Tongue (tissue), 1 donor: ENCODE measurements at regions not wholly inside any gene's neighbourhood (a gene's known extent, or its start where the extent isn't known, plus 50 kb on each side); places are given as distances from the start of the nearest gene placed in this dataset.

Experiments used
- DNase-seq: peaks from one replicate; pipeline ENCODE4 v3.0.0-alpha.2; 2015

DNA sequence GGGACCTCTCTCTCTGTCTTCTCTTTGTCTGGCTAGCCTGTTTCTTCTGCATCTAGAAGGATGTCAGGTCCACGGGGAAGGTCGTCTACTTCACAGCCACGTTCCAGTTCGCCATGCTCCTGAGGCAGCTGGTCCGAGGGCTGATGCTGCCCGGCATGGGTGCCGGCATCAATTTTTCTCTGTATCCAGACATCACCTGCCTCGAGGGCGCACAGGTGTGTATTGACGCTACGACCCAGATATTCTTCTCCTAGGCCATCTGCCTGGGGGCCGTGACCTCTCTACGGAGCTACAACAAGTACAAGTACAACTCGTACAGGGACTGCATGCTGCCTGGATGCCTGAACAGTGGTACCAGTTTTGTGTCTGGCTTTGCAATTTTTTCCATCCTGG, 841.6 kb upstream of the TMPRSS15 start:
- no peak for DNase-seq

DNA sequence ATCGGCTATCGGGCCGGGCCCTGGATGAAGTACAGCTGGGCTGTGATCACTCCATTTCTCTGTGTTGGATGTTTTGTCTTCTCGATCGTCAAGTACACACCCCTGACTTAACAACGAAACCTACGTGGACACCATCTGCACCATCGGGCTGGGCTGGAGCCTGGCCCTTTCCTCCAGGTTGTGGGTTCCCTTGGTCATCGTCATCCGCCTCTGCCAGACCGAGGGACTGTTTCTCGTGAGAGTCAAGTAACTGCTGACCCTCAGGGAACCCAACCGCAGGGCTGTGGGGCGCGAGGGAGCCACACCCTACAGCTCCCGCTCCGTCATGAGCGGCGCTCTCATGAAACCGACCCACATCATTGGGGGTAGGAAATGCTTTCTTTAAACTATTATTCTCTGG, 842.4 kb upstream of the TMPRSS15 start:
- DNase-seq: no peak

DNA sequence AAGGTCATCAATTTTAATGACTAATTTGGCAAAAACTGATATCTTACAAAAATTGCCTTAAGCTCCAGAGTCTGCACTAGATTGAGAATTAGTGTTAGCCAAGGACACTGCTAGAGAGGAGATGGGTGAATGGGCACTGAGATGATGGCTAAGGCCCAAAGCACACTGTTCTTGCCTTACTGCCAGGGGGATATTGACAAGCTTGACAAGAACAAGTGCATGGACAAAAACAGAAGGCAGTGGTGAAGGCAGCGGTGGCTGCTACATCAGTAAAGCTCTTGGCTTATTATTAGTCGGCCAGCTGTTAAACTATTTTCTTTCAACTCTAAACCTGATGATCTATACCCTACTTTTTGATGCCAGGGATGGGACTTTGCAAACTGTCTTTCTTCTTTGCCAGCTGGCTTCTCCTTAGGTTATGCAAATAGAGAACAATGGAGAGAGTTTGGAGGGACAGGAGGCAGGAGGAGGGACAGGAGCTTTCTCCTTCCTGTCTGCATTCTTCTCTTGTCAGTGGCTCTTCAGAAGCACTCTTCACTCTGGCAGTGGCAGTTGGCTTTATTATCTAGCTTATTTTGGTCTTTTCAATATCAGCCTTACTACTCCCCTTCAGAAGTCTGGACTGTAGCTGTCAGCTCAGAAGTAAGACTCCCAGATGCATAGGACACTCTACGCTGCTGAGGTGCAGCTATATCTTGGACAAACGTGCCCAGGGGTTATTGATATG, 853.5 kb upstream of the TMPRSS15 start:
- no peak for DNase-seq

DNA sequence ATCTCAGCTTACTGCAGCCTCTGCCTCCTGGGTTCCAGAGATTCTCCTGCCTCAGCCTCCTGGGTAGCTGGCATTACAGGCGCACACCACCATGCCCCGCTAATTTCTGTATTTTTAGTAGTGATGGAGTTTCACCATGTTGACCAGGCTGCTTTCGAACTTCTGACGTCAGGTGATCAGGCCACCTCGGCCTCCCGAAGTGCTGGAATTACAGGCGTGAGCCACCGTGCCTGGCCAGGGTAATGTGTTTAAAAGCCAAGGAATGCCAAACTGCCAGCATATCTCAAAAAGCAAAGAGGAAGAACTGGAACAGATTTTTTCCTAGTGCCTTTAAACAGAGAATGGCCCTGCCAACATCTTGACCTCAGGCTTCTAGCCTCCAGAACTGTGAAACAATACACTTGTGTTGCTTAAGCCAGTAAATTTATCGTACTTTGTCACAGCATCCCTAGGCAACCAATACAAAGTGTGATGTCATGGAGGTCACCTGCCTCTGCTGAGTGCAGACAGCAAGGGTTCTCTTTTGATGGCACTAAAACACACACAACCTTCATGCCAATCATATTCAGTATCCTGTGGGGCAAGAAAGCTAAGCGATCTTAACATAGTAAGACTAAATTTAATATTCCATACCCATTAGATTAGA, 858.3 kb upstream of the TMPRSS15 start:
- DNase-seq: no peak

DNA sequence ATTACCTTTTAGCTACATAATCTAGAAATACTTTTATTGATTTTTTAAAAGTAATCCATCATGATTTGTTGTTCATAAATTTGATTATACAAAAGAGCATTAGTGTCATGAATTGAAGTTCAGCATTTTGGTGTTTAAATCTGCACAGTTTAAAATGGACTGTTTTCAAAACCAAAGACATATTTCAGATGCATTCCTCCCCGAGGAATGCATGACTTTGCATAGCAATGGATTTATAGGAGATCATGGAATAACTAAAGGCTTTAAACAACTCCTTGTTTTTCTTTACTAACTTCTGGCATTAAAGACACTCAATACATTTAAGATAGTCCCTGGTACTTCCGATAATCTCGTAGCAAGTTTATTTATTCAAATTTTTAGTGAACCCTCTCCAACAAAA, 863.1 kb upstream of the TMPRSS15 start:
- no peak for DNase-seq

DNA sequence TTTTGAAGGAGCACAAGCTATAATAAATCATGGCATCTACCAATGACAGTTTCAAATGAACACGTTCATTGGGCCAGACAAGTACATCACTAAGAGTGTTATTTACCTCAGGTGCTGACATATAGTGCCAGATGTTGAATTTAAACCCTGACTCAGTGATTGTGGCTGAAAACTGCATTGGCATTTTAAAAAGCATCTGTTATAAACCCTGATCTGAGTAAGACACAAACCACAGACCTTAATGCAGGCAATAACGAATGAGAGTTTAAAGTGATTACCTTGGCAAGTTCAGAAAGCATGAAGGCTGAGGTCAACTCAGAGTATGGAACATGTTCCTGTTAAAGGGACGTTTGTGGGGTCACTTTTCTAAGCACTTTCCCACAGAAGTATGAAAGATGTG, 865.1 kb upstream of the TMPRSS15 start:
- no peak for DNase-seq

DNA sequence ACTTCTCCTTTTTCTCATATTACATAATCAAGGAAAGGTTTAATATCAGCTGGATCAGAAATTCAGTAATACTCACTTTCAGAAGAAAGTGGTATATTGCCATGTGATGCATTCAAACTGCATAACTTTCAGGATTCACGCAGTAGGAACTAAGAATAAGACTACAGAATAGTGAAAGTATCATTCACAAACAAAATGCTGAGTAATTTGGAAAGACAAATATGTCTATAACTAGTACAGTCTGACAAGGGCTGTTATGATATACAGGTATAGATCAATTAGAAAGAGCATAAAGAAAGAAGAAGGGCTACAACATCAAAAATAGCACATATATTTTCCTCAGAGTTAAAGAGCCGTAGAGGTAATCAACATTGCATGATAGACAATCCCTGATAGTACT, 871.5 kb upstream of the TMPRSS15 start:
- DNase-seq: no peak

DNA sequence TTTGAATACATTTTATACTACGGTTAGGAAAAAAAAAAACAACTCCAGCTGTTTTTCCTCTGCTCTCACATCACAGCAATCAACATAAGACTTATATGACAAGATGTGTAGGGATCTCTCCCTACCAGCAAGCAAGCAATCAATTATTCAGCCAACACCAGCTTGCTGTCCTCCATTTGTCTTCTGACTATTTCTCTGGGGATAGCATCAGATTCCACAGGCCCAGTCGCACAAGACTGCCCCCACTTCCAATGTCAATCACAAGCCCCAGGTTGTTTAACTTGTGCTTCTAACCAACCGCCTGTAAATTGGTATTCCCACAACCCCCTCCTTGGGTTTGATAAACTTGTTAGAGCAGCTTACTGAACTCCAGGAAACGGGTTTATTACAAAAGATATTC, 873.1 kb upstream of the TMPRSS15 start:
- peak; percentile 21 for DNase-seq

DNA sequence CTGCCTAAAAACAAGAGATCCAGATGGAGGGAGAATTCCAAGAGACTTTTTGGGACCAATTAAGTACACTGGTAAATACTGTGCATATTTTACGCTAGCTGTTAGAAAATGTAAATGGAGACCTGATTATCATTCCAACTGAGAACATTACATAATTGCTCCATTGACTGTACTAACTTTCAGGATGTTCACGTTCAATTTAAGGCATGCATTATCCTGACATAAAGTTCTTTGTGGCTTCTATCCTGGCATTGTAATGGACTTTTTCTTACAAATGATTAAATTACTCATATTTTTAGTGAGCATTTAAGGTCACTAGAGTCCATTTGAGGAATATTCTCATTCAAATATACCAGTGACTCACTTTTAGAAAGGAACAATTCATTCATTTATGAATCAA, 883.3 kb upstream of the TMPRSS15 start:
- DNase-seq: no peak

DNA sequence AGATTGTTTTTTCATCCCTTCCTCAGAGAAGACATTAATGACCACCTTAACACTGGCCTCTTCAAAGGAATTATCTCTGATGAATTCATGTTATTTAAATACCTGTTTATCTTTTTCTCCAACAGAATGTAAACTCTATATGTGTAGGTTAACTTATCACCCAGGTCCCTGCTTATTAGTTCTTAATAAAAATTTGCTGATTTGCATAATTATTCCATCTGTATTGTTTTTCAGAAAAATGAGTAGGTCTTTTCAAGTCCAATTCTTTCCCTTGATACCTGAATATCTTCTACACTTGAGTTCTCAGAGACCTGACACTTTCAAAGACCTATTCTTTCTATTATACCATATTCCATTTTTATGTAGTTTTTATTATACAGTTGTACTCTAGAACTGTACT, 886.7 kb upstream of the TMPRSS15 start:
- no peak for DNase-seq

DNA sequence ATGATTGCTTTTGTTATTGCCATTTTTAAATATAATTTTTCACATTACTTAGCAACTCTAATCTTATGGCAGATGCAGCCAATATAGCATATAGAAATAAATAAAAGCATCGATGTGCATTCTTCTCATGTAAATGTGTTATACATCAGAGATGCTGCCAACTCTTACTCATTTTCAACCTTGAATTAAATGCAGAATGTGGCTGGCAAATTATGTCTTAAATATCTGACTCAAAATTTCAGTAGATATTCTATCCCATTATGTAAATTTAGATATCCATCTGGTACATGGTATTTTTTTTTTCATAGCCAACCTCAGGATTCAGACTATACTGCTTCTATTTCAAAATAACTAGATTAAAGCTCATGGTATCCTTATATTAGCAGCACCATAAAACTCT, 916.7 kb upstream of the TMPRSS15 start:
- no peak for DNase-seq

DNA sequence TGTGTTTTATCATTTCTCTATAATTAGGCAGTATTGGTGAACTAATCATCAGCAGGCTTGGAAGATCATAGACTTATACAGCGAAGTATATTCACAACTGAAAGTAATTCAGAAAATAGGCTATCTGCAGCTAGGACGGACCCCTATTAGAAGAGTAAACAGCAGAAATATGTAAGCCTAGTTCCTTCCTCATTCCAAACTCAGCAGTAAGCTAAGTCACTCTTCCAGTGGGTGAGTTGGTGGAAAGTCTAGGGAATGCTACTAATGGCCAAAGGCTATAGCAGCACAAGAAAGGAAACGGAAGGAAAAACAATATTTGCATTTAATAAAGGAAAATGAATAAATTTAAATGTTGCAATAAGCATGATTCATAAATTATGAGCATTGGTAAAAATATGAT, 918.1 kb upstream of the TMPRSS15 start:
- no peak for DNase-seq

DNA sequence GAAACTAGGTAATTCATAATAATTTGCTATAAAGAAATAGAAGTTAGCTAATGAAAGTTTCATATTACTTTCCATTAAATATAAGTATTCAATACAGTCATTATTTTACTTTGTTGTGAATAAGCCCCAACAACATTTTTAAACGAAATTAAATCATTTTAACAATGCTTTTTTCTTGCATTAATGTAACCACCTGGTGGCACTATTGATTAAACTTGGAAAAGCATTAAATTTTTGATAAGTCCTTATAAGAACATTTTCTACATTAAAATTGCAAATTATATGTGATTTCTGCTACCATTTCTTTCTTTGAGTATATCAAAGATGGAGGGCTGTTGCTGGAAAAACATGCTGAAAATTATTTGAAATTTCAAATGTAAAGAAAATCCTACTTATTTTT, 918.8 kb upstream of the TMPRSS15 start:
- DNase-seq: peak; percentile 49

DNA sequence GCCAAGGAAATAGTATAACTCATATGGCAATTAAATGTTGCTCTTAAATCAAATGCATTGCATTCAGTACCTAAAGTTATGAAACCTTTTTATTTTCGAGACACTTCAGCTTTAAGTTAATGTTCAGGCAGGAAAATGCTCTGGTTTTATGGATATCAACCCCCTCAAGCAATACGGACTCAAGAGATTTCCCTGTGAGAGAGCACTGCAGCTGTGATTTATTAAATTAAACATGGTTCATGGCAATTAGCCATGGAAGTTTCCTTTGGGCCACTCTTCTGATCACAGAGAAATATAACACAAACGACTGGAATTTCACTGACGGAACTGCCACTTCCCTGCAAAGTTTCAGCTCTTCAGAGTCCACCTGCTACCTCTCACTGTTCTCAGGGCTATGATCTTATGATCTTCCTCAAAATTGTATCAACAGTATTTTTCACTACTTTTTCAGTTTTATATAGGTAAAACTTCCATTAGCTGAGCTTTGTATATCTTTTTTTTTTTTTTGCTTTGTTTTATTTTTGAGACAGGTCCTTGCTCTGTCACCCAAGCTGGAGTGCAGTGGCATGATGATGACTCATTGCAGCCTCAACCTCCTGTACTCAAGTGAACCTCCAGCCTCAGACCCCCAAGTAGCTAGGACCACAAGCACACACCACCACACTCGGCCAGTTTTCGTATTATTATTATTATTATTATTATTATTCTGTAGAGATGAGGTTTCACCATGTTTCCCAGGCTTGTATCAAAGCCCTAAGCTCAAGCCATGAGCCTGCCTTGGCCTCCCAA, 923.1 kb upstream of the TMPRSS15 start:
- DNase-seq: peak; percentile 90

DNA sequence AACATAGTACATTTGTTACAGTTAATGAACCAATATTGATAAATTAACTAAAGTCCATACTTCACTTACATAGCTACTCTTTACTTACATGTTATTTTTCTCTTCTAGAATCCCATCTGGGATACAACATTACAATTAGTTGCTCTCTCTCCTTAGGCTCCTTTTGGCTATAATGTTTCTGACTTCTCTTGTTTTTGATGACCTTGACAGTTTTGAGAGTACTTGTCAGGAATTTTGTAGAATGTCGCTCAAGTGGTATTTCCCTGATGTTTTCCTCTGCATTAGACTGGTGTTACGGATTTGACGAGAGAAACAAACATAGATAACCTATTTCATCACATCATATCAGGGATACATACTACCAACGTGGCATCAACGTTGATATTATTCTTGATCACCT, 925.4 kb upstream of the TMPRSS15 start:
- no peak for DNase-seq

DNA sequence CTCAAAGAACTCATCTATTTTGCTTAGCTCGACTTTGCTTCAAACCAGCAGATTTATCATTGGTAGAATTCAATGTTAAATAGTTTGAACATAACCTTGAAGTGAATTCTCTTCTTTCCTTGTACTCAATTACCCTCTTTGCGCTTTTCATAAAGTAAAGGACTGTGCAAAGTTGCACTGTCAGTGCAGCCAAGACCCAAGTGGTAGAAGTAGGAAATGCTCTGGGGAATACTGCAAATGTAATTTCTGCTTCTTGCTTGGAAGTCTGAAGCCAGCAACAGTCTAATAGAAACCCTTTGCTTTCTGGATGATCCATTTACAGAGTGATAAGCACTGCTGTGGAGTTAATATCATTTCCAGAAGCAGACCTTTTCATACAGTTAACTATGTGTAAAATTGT, 936.7 kb upstream of the TMPRSS15 start:
- DNase-seq: no peak

DNA sequence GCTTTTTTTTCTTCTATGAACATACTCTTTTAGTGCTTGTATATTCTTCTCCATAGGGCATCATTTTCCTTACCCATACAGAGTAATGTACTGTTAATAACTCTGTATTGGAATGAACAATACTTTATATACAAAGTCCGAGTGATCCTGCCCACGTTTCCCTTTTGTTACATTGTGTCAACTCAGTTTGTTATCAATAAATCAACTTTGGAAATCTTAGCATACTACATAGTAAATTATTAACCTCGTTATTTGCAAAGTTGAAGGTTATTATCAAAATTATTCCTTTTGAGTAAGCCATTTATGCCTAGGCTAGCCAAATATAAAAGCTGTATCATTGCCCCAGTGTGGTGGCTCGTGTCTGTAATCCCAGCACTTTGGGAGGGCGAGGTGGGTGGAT, 937.4 kb upstream of the TMPRSS15 start:
- DNase-seq: no peak

DNA sequence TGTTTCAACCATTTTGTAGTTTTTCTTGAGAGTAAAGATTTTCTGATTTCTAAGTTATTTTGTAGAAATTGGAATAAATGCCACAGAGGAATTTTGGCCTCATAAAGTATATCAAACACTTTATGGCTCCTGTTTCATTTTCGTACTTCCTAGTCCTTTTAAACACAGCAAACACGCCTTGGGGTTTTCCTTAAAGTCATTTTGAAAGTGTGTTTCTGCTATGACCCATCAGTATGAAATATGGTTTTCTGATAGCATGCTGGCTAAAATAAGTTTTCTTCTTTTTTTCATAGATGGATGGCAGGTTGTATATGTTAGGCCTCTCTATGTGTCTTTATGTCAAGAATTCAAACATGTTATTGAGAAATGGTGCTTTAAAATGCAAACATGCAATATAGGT, 940.1 kb upstream of the TMPRSS15 start:
- DNase-seq: no peak

DNA sequence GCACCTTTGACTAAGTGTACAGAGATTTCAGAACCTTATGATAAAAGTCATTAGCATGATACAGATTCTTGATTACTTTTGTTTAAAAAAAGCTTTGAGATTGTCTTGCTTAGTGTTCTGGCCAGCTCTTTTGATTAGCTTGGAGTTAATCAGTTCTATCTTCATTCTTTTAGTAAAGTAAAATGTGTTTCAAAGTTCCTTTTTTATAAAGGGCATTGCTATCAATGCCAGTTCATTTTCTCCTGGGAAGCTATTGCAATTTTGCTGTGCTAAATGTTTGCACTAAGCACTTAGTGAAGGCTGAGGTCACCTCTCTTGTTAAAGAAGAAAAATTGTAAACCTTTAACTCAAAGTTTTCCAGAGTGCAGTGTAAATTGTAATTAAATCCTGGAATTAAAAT, 946.7 kb upstream of the TMPRSS15 start:
- DNase-seq: no peak

DNA sequence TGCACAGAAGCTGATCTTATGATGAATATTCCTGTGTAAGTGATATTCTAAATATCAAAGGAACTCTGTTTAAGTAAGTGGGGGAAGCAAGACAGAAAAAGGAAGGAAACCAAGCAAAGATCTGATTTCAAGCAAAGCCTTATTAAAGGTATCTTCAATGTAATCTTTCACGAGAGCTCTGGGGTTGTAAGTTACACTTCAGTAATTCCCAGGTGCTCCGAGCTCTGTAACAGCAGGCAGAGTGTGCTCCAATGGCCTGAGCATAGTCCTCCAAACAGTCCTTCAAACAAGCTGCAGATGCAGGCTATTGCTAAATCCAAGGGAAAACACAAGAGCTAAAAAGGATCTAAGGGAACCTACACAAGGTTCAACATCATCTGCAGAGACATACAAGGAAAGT, 949.7 kb upstream of the TMPRSS15 start:
- DNase-seq: no peak

DNA sequence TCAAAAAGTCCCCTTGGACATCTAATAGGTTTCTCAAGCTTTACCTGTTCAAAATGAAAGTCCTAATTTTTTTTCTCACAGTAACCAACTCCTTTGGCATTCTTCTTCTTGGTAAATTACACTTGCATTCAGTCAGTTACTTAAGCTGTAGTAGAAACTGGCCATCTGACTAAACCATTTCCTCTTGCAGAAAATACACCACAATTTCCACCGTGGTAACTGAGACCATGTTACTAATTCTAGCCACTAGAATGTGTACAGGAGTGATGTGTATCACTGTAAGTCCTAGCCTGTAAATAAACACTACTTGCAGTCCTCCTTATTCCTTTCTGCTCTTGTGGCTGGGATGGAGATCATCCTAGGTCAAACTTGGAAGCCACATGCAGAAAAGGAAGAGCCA, 965.4 kb upstream of the TMPRSS15 start:
- no peak for DNase-seq

DNA sequence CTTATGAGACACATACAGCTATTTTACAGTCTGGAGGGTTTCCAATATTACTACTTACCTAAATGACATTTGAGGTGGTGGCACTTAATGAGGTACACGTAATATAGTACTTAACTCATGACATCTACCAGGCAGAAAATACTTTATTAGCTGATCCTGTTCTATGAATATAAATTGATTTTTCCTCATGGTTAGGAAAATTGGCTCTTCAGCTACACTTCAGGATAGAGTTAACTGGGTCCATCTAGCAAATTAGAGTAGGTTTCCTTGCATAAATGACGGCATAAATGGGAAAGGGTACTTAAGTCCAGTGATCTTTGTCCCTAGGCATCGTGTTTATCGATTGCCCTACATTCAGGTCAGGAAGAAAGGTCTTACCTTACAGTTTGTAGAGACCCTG, 988.8 kb upstream of the TMPRSS15 start:
- no peak for DNase-seq

DNA sequence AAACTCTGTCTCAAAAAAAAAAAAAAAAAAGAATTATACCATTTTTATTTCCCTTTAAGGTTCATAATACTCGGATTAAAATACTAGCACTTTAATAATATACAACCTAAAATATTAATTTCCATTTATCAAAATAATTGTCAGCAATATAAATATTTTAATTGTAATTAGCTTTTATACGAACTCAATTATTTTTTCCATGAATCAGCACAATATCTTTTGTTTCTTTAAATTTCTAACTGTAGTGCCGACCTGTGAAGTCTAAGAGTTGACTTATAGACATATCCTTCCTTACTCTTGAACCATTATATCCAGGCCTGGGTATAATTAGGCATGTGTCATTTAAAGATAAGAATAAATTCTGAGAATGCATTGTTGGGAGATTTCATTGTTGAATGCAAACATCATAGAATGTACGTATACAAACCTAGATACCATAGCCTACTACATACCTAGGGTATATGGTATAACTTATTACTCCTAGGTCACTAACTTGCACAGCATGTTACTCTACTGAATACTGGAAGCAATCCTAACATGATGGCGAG, 996.7 kb upstream of the TMPRSS15 start:
- DNase-seq: no peak
